Neural cell (in vitro differentiated cells): ENCODE measurements at regions not wholly inside any gene's neighbourhood (a gene's known extent, or its start where the extent isn't known, plus 50 kb on each side); places are given as distances from the start of the nearest gene placed in this dataset.

Source experiments
- small RNA-seq, 3 experiments: library from RNA; depleted of rRNA; stranded (forward); fragments of <200 nt; gene quantifications; one replicate each; pipeline ENCODE3, GENCODE V24; 2012

Small RNA genes in the stretch of these regions (small RNA-seq; reads per million reads assigned to genes)
- gene RF00019, result 0 to 1.2 (median 0) reads per million in 3 experiments
